ENCODE measurements at regions not wholly inside any gene's neighbourhood (a gene's known extent, or its start where the extent isn't known, plus 50 kb on each side); places are given as distances from the start of the nearest gene placed in this dataset.
"Not testable (repeated sequence)": the region's sequence is repeated elsewhere in the genome, so short reads cannot be mapped to it uniquely, and the experiment has no call there.

DNA sequence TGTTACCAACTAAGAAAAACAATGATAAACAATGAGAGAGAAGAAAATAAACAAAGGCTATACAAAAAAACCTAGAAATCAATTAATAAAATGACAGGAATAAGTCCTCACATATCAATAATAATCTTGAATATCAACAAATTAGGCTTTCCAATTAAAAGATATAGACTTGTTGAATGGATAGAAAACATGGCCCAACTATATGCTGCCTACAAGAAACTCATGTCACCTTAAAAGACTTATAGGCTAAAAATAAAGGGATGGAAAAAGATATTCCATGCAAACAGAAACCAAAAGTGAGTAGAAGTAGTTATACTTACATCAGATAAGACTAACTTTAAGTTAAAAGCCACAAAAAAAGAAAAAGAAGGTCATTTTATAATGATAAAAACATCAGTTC lies 183.9 kb downstream of the MYRFL start:
- DNase-seq (ENCODE audit: low read depth) = no peak

- no peak for DNase-seq (ENCODE audit: low read depth)
Observed at GRCh38 chr12:70011353-70011752, 186.3 kb downstream of the MYRFL start.

- not testable (repeated sequence) for DNase-seq (ENCODE audit: low read depth)
Observed at GRCh38 chr12:70013016-70013415, 188.0 kb downstream of the MYRFL start.

GRCh38 chr12:70028515-70028914 lies 203.5 kb downstream of the MYRFL start:
- DNase-seq (ENCODE audit: low read depth) = no peak

DNA sequence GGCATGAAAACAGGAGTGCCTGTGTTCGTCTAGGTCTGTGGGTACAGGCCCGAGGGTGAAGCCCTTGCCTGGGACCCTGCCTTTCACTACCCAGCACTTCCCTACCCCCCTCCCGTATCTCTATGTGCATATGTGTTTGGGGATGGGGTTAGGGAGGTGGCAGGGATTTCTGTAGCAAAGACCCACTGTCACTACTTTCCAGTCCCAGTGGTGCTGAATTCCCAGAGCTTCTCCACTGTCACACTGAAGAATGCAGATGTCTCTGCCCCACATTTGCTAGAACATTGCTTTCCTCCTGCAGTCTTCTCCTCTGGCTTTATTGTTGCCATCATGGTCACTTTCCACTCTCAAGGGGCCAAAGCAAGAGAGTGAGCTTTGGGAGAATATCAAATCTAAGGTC lies 203.9 kb downstream of the MYRFL start:
- no peak for DNase-seq (ENCODE audit: low read depth)

- no peak for DNase-seq (ENCODE audit: low read depth)
Observed at GRCh38 chr12:70031046-70031445, 206.0 kb downstream of the MYRFL start.

- DNase-seq (ENCODE audit: low read depth) = no peak
Observed at GRCh38 chr12:70032076-70032475, 207.0 kb downstream of the MYRFL start.

- DNase-seq (ENCODE audit: low read depth) = no peak
Observed at GRCh38 chr12:70033310-70033709, 208.3 kb downstream of the MYRFL start.

DNA sequence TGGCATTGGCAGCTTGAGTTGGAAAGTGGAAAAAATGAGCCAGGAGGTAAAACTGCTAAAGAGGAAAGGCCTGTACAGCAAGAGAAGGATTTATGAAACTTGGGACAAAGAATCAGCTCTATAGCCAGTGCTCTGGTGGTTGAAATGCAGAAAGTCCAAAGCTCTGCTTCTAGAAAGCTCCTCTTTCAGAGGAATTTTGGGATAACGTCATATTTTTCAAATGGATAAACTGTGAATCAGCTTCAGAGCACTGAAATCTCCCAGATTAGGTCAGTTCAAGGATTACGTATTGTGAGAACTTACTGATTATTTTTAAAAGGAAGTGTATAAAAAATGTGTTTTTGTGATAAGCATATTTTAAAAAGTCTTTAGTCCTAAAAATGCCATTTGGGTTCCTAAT lies 203.1 kb upstream of the CNOT2 start:
- DNase-seq (ENCODE audit: low read depth) = peak; percentile 13

DNA sequence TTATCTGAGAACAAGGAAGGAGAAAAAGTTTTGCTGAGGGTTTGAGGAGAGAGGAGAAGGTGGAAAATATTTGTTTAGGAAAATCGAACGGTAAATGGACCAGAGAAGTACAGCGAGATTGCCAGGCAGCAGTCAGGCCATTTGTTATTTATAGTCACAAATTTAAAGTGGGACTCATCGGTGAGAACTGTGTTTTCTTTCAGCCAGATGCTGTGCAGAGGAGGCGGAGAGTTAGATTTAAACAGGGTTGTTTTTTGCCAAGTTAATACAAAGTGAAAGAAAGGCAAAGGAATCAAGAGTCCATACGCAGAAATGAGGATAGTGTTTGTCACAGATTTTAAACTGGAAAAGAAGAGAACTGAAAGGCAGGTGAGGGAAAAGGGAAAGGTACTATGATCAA lies 200.6 kb upstream of the CNOT2 start:
- DNase-seq (ENCODE audit: low read depth) = no peak

DNA sequence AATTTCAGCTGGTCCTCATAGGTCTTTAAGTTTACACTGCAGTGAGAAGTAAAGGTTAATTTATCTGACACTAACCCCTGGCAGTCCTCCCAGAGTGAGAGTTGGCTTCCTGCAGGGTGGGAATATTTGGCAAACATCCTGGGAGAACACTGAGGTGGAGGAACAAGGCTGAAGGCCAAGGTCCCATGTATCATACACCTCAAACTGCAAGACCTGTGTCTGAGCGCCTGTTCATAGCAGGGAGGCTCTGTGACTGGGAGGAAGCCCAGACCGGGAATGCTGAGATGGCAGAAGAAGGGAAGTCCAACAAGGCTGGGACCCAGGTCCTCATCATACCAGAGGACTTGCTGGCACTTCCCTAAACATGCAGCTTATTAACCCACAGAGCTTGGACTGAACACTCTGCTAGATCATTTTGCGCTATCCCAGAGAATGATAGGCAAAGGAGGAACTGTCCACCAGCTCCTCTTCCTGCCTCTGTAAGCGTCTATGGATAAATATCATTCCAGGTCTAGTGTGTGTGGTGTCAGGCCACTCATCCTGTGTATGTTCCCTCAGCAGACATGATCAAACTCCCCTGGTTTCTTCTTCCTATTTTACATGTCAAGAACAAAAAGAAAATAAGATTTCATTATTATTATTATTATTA lies 199.6 kb upstream of the CNOT2 start:
- DNase-seq (ENCODE audit: low read depth) = no peak

DNA sequence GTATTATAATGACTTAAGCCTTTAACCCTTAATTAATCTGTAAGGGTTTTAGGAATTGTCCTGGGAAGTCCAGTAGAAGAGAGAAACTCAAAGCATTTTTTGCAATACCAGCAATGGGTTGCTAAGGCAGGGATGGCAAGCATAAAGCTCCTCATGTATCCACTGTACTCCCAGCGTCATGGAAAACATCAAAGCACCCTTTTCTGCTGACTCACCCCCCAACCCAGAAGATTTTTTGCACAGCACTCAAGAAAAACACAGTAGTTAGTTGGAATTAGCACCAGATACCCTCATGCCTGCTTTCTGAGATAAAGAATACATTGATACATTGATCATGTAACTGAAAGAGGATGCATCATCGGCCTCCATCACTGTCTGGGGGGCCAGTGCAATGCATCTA lies 199.1 kb upstream of the CNOT2 start:
- no peak for DNase-seq (ENCODE audit: low read depth)

GRCh38 chr12:70045036-70045435 lies 198.2 kb upstream of the CNOT2 start:
- DNase-seq (ENCODE audit: low read depth) = peak; percentile 11

DNA sequence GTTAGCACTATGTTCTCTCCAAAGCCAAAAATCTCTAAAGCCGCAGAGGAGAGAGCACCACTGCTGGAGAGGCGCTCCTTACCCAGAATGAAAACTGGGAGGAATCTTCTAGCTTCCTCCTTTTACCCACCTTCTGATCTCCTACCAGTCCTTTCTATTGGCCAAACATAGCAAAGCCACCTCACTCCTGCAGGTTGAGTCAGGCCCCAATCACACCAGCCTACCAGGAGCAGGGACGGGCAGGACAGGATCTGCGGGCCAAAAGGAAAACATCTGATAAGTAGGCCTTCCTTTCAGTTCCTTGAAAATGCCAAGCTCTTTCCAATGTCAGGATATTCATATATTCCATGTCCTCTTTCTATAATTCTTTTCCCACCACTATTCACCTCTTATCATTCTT lies 197.7 kb upstream of the CNOT2 start:
- no peak for DNase-seq (ENCODE audit: low read depth)

DNA sequence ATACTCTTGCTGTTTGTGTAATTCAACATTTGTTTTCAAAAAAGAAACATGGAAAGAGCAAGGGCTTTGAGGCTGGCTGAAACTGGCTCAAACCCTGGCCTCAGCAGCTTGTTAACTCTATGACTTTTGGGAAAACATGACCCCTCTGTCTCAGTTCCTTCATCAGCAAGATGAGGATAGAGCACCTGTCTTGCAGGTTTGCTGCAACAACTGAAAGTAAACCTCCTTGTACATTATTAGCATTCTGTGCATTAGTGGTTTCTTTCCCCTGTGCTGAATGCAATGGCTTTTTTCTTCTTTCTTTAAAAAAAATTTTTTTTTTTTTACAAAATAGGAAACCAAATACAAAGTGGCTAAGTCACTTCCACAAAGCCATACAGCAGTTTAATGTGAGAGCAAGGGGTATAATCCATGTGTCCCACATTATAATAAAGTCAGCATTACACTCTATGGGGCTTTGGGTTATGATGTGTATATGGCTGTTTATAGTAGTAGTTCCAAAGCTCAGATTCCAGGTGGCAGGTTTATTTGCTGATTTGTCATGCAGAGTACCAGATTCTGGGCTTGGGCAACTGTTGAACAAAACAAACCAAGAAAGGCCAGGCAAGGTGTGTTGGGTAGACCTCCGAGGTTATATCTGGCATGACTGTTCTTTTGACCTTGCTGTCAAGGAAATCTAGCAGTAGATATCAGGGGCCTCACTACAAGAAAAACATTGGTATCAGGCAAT lies 194.5 kb upstream of the CNOT2 start:
- DNase-seq (ENCODE audit: low read depth) = no peak

DNA sequence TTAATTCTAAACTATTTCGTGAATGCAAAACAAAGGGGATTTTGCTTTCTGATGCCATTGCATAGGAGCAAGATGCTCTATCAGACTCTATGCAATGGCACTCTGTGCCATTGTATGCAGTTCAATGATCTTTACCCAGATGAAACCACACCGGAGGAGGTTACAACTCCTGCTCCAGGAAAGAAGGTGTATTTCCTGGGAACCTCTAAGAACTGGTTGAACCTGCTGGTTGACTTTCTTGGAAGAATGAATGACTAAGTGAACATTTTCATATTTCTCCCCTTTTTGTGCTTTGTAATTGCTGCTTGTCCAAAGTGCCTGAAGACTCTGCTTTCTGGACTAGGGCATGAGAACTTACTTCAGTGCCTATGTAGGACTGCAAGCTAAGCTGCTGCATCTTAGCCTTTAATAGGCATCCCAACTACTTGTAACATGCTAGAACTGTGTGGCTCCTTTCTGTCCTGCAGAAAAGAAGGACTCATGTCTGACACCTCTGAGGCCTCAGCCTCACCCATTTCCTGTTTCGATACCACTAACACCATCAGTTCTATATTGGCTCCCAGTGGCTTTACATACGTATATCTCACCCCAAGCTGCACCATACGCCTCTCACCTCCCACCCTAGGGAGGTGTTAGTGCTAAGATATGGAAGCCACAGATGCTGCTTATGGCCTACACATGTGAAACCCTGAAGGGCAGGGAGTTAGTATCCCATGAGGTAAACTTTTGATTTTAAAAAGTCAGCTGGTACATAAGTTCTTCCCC lies 193.5 kb upstream of the CNOT2 start:
- no peak for DNase-seq (ENCODE audit: low read depth)

GRCh38 chr12:70052476-70052875 lies 190.8 kb upstream of the CNOT2 start:
- no peak for DNase-seq (ENCODE audit: low read depth)

- DNase-seq (ENCODE audit: low read depth) = peak; percentile 70
Observed at GRCh38 chr12:70052931-70053497, 190.2 kb upstream of the CNOT2 start.

- DNase-seq (ENCODE audit: low read depth) = no peak
Observed at GRCh38 chr12:70059373-70059772, 183.9 kb upstream of the CNOT2 start.

DNA sequence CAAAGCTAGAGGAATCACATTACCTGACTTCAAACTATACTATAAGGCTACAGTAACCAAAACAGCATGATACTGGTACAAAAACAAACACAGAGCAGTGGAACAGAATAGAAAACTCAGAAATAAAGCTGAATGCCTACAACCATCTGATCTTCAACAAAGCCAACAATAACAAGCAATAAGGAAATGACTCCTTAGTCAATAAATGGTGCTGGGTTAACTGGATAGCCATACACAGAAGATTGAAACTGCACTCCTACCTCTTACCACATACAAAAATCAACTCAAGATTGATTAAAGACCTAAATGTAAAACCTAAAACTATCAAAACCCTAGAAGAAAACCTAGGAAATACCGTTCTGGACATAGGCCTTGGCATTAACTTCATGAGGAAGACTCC lies 182.6 kb upstream of the CNOT2 start:
- no peak for DNase-seq (ENCODE audit: low read depth)

DNA sequence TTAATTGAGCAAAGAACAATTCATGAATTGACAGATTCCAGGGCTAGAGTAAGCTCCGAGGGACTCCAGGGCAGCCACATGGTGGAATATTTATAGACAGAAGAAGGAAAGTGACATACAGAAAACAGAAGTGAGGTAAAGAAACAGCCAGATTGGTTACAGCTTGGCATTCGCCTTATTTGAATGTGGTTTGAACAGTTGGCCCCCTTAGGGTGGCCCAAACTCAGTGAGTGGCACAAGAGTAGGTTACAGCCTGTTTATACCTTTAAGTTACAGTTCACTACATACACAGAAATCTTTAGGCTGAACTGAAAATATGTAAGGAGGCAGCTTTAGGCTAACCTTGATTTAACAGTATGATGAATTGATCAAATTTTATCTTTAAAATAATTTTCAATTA lies 174.5 kb upstream of the CNOT2 start:
- DNase-seq (ENCODE audit: low read depth) = no peak

GRCh38 chr12:70069221-70070105 lies 173.8 kb upstream of the CNOT2 start:
- no peak for DNase-seq (ENCODE audit: low read depth)
